ENCODE measurements at regions not wholly inside any gene's neighbourhood (a gene's known extent, or its start where the extent isn't known, plus 50 kb on each side); places are given as distances from the start of the nearest gene placed in this dataset.

DNA sequence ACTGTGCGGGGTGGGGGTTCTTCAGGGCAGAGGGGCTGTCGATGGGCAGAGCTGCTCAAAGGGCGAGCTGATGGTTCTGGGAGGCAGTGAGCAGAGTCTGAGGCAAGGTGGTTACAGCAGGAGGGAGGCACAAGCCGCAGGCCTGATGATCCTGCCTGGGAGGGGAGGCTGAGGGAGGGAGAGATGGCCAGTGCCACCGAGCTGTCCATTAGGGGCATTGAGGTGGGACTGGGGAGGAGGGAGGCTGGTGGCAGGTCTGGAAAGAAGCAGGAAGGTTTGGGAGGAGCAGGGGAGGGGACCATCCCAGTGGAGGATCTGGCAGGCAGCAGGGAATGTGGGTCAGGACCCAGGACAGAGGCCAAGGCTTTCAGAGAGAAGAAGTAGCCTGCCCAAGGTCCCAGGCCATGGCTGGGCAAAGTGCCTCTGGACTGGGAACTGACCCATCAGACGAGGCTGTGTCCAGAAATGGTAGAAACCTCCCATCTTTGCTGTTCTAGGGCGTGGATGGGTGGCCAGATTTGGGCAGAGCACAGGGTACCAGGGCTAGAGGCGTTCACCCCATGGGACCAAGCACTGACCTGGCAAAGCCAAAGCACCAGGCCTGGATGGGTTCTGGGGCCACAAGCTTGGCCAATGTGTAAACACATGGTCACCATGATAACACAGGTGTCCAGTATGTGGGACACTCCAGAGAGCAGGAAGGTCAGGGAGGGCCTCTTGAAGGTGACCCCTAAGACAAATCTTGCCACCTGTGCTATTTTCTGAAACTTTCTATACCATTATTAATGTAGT, 55.5 kb downstream of the INHBB start:
- Histone ChIP-seq H3K9me3 (ENCODE audit: insufficient read depth, low read depth, low read length) (no peaks in the 10 kb centered on the region), H3K36me3 (ENCODE audit: insufficient read depth, low read depth, low read length) (no peaks in the 10 kb centered on the region), H3K4me1 (ENCODE audit: insufficient read depth, low read length) (no peaks in the 10 kb centered on the region), H3K4me3 (ENCODE audit: low read length) (no peak overlapping the region), H3K27ac (ENCODE audit: low read length) (no peak overlapping the region), H3K27me3 (ENCODE audit: insufficient read depth, low read length) (no peaks in the 10 kb centered on the region), H3K9ac (ENCODE audit: low read depth, low read length) (no peak overlapping the region)

DNA sequence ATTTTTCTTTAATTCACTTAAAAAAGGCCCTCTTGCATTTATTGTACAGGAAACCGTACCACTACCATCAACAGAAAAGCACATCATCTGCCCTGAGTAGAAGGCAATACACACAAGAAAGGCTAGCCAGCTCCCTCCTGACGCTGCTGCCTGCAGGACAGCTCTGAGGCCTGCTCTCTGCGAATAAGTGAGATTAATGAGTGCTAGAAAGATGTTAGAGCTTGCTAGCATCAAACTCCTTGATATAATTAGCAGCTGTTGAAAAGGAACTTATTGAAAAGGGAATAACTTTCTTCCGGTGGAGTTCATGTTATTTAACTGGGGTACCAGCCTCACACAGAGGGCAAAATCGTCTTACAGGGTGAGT, 56.1 kb downstream of the INHBB start:
- Histone ChIP-seq H3K4me3 (ENCODE audit: low read length) (no peak overlapping the region), H3K9me3 (ENCODE audit: insufficient read depth, low read depth, low read length) (no peaks in the 10 kb centered on the region), H3K27me3 (ENCODE audit: insufficient read depth, low read length) (no peaks in the 10 kb centered on the region), H3K36me3 (ENCODE audit: insufficient read depth, low read depth, low read length) (no peaks in the 10 kb centered on the region), H3K27ac (ENCODE audit: low read length) (no peak overlapping the region), H3K9ac (ENCODE audit: low read depth, low read length) (no peak overlapping the region), H3K4me1 (ENCODE audit: insufficient read depth, low read length) (no peaks in the 10 kb centered on the region)

DNA sequence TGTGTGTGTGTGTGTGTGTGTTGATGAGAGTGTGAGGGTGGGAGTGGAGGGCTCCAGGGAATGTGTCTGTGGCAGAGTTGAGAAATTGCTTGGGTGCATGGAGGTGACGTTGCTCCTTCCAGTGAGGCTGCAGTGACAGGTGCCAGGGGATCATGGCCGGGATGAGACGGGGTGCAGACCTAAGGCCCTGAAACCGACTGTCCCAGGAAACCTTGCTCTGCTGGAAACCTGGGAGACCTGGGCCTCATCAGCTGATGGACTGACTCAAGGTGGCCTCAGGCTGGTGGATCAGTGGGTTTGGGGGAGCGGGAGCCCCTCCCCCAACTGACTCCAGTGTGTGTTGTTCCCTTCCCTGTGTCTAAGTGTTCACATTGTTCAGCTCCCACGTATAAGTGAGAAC, 56.6 kb downstream of the INHBB start:
- Histone ChIP-seq H3K9me3 (ENCODE audit: insufficient read depth, low read depth, low read length) (no peaks in the 10 kb centered on the region), H3K9ac (ENCODE audit: low read depth, low read length) (no peak overlapping the region), H3K36me3 (ENCODE audit: insufficient read depth, low read depth, low read length) (no peaks in the 10 kb centered on the region), H3K27me3 (ENCODE audit: insufficient read depth, low read length) (no peaks in the 10 kb centered on the region), H3K27ac (ENCODE audit: low read length) (no peak overlapping the region), H3K4me3 (ENCODE audit: low read length) (no peak overlapping the region), H3K4me1 (ENCODE audit: insufficient read depth, low read length) (no peaks in the 10 kb centered on the region)

DNA sequence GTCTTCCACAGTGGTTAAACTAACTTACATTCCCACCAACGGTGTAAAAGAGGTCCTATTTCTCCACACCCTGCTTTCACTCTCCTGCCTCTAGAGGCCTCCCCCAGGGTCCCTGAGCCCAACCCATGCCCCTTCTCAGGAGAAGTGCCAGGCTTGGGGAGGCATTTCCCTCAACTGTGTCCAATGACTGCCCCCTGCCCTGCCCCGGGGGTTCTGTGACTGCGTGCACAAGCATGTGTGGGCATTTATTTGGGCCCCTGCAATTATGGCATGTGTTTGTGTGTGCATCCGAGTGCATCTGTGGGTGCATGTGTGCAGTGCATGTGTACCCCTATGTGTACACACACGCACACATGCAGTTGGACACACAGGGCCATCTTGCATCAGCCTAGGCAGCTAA, 57.3 kb downstream of the INHBB start:
- no peaks in the 10 kb centered on the region for H3K4me1 ChIP-seq (ENCODE audit: insufficient read depth, low read length)
- H3K27ac ChIP-seq (ENCODE audit: low read length): no peak overlapping the region
- H3K36me3 ChIP-seq (ENCODE audit: insufficient read depth, low read depth, low read length): no peaks in the 10 kb centered on the region
- H3K9me3 ChIP-seq (ENCODE audit: insufficient read depth, low read depth, low read length): no peaks in the 10 kb centered on the region; the same call in 1 of the 2 replicates
- H3K9ac ChIP-seq (ENCODE audit: low read depth, low read length): no peak overlapping the region
- no peak overlapping the region for H3K4me3 ChIP-seq (ENCODE audit: low read length)
- no peaks in the 10 kb centered on the region for H3K27me3 ChIP-seq (ENCODE audit: insufficient read depth, low read length)

DNA sequence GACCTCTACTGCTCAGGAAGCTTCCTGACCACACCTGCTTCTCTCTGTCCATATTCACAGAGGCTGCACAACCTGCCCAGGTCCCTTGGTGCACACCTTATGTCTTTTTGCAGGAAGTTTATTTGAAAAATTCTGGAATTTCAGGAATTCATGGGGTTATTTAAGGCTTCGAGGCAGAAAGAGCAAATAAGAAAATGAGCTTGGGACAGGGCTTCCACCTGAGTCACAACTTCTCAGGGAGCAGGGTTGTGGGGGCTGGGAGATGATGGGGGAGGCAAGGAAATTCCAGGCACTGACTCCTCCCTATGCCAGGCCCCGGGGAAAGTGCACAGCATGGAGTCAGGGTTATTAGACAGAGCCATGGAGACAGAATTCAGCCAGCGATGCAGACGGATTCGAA, 57.7 kb downstream of the INHBB start:
- H3K36me3 ChIP-seq (ENCODE audit: insufficient read depth, low read depth, low read length): no peaks in the 10 kb centered on the region
- H3K27ac ChIP-seq (ENCODE audit: low read length): no peak overlapping the region
- no peaks in the 10 kb centered on the region; the same call in 1 of the 2 replicates for H3K9me3 ChIP-seq (ENCODE audit: insufficient read depth, low read depth, low read length)
- H3K9ac ChIP-seq (ENCODE audit: low read depth, low read length): no peak overlapping the region
- no peaks in the 10 kb centered on the region for H3K27me3 ChIP-seq (ENCODE audit: insufficient read depth, low read length)
- no peak overlapping the region for H3K4me3 ChIP-seq (ENCODE audit: low read length)
- H3K4me1 ChIP-seq (ENCODE audit: insufficient read depth, low read length): no peaks in the 10 kb centered on the region

DNA sequence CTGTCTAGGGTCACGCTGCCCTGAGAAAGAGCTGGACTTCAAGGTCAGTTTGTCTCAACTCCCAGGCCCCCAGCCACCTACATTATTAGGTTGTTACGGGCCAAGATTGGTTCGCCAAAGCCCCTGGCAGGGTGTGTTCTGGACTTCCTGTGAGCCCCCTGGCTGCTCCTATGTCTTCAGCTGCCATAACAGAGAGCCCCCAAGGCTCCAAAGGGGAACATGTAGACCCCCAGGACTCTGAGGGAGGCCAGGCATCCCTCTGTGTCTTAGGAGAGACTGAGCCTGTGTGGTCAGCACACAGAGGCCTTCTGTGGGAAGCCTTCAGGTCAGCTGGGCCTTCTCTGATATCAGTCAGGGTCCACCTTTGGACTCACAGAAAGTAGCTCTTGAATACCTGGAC, 58.3 kb downstream of the INHBB start:
- no peaks in the 10 kb centered on the region for H3K4me1 ChIP-seq (ENCODE audit: insufficient read depth, low read length)
- H3K9ac ChIP-seq (ENCODE audit: low read depth, low read length): no peak overlapping the region
- no peaks in the 10 kb centered on the region; the same call in 1 of the 2 replicates for H3K9me3 ChIP-seq (ENCODE audit: insufficient read depth, low read depth, low read length)
- no peaks in the 10 kb centered on the region for H3K36me3 ChIP-seq (ENCODE audit: insufficient read depth, low read depth, low read length)
- no peaks in the 10 kb centered on the region for H3K27me3 ChIP-seq (ENCODE audit: insufficient read depth, low read length)
- H3K4me3 ChIP-seq (ENCODE audit: low read length): no peak overlapping the region
- no peak overlapping the region for H3K27ac ChIP-seq (ENCODE audit: low read length)

DNA sequence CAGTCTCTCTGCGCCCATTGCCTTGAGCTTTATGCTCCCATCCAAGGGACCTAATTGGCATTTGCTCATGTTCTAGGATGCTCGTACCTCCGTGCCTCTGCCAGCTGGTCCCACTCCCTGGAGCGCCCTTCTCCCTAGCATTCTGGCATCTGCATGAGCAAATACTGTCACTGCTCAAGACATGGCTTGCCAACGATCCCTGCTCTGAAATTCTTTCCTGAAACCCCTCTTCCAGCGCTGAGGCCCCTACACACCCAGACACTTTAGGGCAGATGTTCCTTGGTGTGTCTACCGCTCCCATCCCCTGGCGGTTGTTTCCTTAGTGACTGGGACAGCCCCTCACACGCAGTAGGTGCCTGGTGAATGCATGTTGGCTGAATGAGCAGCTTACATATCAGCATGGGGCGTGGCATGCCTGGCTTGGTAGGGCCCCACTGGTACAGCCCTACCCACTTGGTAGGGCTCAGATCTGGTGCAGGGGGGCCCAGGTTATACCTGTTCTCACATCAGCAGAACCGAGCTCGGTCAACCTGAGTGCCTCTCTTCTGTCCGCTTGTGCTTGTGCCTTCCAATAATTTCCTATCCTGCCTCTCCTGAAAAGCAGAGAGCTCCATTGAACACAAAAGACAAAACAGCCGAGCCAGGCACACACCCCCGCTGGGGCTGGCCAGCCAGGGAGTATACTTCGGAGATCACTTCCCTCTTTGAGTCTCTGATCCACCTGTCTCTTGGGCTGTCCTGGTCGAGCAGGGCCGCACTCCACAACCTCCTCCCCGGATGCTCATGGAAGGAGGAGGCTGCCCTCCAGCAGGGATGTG, 59.2 kb downstream of the INHBB start:
- no peak overlapping the region for H3K9ac ChIP-seq (ENCODE audit: low read depth, low read length)
- H3K4me3 ChIP-seq (ENCODE audit: low read length): no peak overlapping the region
- H3K27ac ChIP-seq (ENCODE audit: low read length): no peak overlapping the region
- H3K4me1 ChIP-seq (ENCODE audit: insufficient read depth, low read length): no peaks in the 10 kb centered on the region
- no peaks in the 10 kb centered on the region for H3K36me3 ChIP-seq (ENCODE audit: insufficient read depth, low read depth, low read length)
- no peaks in the 10 kb centered on the region for H3K27me3 ChIP-seq (ENCODE audit: insufficient read depth, low read length)
- peaks cover 6% of the 10 kb centered on the region; the same call in 1 of the 2 replicates for H3K9me3 ChIP-seq (ENCODE audit: insufficient read depth, low read depth, low read length)

DNA sequence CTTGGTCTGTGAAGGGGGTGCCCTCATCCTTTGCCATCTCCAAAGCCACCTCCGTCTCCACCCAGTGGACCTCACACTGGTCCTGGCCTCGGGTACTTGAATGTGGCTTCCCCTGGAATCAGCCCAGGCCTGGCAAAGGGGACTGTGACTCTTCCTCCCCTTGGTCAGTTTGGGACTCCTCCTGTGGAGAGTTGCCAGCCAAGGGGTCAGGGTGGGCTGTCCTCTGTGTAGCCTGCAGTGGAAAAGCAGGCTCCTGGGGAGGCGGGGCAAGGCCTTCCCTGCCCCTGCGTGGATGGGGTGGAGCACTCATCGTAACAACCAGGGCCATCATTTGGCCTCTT, 59.8 kb downstream of the INHBB start:
- H3K9me3 ChIP-seq (ENCODE audit: insufficient read depth, low read depth, low read length): peaks cover 6% of the 10 kb centered on the region
- no peaks in the 10 kb centered on the region for H3K36me3 ChIP-seq (ENCODE audit: insufficient read depth, low read depth, low read length)
- H3K4me1 ChIP-seq (ENCODE audit: insufficient read depth, low read length): no peaks in the 10 kb centered on the region
- no peak overlapping the region for H3K9ac ChIP-seq (ENCODE audit: low read depth, low read length)
- no peaks in the 10 kb centered on the region for H3K27me3 ChIP-seq (ENCODE audit: insufficient read depth, low read length)
- H3K4me3 ChIP-seq (ENCODE audit: low read length): no peak overlapping the region
- no peak overlapping the region for H3K27ac ChIP-seq (ENCODE audit: low read length)

DNA sequence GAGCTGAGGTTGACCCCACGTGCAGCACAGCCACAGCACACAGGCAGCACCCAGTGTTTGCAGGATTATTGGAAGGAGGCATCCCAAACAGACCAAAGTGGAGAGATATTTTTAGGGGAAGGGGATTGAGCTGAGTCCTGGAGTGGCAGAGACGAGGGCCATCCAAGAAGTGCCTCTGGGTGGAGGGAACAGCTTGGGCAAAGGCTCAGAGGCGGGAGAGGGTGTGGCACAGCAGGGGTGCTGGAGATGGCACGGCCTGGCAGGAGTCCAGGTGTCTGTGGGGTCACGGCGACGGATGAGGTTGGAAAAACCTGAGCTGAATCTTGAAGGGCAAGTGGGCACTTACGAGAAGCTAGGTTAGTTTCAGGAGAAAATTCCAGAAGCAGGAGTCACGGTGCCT, 60.6 kb downstream of the INHBB start:
- no peaks in the 10 kb centered on the region for H3K36me3 ChIP-seq (ENCODE audit: insufficient read depth, low read depth, low read length)
- H3K4me3 ChIP-seq (ENCODE audit: low read length): no peak overlapping the region
- no peak overlapping the region for H3K27ac ChIP-seq (ENCODE audit: low read length)
- H3K9ac ChIP-seq (ENCODE audit: low read depth, low read length): no peak overlapping the region
- no peaks in the 10 kb centered on the region for H3K4me1 ChIP-seq (ENCODE audit: insufficient read depth, low read length)
- no peaks in the 10 kb centered on the region for H3K27me3 ChIP-seq (ENCODE audit: insufficient read depth, low read length)
- peaks cover 6% of the 10 kb centered on the region for H3K9me3 ChIP-seq (ENCODE audit: insufficient read depth, low read depth, low read length)

DNA sequence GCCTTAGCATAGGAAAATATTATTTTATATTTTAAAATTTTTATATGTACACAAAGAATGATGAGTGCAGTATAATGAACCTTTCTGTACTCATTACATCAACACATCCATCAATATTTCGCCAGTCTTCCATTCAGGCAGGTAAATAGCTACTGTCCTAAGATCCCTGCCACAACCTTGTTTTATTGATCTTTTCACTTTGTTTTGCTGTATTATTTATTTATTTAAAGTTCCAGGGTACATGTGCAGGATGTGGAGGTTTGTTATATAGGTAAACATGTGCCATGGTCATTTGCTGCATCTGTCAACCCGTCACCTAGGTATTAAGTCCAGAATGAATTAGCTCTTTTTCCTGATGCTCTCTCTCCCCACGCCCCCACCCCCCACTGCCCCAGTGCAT, 64.6 kb downstream of the INHBB start:
- Histone ChIP-seq H3K27ac (ENCODE audit: low read length) (no peak overlapping the region), H3K4me1 (ENCODE audit: insufficient read depth, low read length) (peaks cover 3% of the 10 kb centered on the region; the same call in 1 of the 2 replicates), H3K9ac (ENCODE audit: low read depth, low read length) (no peak overlapping the region), H3K9me3 (ENCODE audit: insufficient read depth, low read depth, low read length) (peaks cover 6% of the 10 kb centered on the region), H3K27me3 (ENCODE audit: insufficient read depth, low read length) (no peaks in the 10 kb centered on the region; the same call in 1 of the 2 replicates), H3K4me3 (ENCODE audit: low read length) (no peak overlapping the region), H3K36me3 (ENCODE audit: insufficient read depth, low read depth, low read length) (no peaks in the 10 kb centered on the region)

DNA sequence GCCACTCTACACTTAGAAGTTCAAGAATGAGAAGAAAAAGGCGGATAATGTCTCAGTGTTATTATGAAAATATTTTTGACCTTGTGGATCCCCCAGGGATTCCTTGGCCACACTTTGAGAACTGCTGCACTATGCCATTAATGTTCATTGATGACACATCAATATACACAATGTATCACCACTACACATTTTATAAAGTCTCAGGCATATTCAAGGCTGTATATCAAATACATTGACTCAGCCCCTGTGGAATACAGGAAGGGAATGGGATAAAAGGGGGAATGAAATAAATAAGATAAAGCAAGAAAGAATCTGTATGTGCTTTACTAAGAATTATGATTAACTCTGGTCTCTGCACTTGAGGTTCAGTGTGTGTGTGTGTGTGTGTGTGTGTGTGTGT, 69.1 kb downstream of the INHBB start:
- Histone ChIP-seq H3K27ac (ENCODE audit: low read length) (no peak overlapping the region), H3K27me3 (ENCODE audit: insufficient read depth, low read length) (peaks cover 12% of the 10 kb centered on the region; the same call in 1 of the 2 replicates), H3K9me3 (ENCODE audit: insufficient read depth, low read depth, low read length) (peaks cover under 1% of the 10 kb centered on the region), H3K4me1 (ENCODE audit: insufficient read depth, low read length) (peaks cover 3% of the 10 kb centered on the region; the same call in 1 of the 2 replicates), H3K36me3 (ENCODE audit: insufficient read depth, low read depth, low read length) (no peaks in the 10 kb centered on the region), H3K4me3 (ENCODE audit: low read length) (no peak overlapping the region), H3K9ac (ENCODE audit: low read depth, low read length) (no peak overlapping the region)

Measured in iPS-20b (cell line).